Peyer's patch (tissue), 4 donors: ENCODE measurements at regions not wholly inside any gene's neighbourhood (a gene's known extent, or its start where the extent isn't known, plus 50 kb on each side); places are given as distances from the start of the nearest gene placed in this dataset.

Experiments used
- POLR2A ChIP-seq, 2 donors: fragments of 450-650 bp; IDR thresholded peaks; one replicate each; pipeline ENCODE4 v1.5.1; 2017; ENCODE audit warnings: antibody characterized with exemption in 2 of 2, mild to moderate bottlenecking in 2 of 2, moderate library complexity in 2 of 2
- TF ChIP-seq, protein P1 (sequence below), 6 experiments: fragments of 450-650 bp in 4 of 6; fragments of 200-600 bp in 2 of 6; sonication (generic) in 1 of 6; IDR thresholded peaks; one replicate each; pipeline ENCODE4 v1.5.1; 2017 to 2019; ENCODE audit warnings: antibody characterized with exemption in 6 of 6, mild to moderate bottlenecking in 3 of 6, moderate library complexity in 1 of 6

DNA sequence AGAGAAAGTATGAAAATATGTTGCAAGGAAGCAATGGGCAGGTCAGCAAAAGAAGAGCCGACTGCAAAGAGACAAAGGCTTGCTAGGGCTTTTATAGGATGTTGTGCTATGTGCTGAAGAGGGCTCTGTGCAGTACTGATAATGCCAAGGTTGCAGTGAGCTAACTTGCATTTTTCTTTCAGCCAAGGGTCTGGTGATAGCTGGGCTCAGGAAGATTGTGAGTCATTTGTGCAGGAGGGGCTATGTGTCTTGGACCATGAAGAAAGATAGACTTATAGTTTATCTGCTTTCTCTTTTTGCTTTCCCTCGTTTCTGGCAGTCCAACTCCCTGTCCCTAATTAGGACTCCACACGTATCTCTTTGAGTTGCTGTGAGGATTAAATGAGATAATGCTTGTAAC is 64.5 kb upstream of the LRIG1 start:
- TF ChIP-seq, protein P1, sequence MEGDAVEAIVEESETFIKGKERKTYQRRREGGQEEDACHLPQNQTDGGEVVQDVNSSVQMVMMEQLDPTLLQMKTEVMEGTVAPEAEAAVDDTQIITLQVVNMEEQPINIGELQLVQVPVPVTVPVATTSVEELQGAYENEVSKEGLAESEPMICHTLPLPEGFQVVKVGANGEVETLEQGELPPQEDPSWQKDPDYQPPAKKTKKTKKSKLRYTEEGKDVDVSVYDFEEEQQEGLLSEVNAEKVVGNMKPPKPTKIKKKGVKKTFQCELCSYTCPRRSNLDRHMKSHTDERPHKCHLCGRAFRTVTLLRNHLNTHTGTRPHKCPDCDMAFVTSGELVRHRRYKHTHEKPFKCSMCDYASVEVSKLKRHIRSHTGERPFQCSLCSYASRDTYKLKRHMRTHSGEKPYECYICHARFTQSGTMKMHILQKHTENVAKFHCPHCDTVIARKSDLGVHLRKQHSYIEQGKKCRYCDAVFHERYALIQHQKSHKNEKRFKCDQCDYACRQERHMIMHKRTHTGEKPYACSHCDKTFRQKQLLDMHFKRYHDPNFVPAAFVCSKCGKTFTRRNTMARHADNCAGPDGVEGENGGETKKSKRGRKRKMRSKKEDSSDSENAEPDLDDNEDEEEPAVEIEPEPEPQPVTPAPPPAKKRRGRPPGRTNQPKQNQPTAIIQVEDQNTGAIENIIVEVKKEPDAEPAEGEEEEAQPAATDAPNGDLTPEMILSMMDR (IDR thresholded peaks at IDR 0.05): no peak
- no peak for TF ChIP-seq POLR2A (IDR thresholded peaks at IDR 0.05)
